HEK293T (cell line): ENCODE measurements at regions not wholly inside any gene's neighbourhood (a gene's known extent, or its start where the extent isn't known, plus 50 kb on each side); places are given as distances from the start of the nearest gene placed in this dataset.

Experiments
- CTBP1 ChIP-seq: fragments of 450-650 bp; IDR thresholded peaks from 2 replicates; pipeline ENCODE4 v1.6.1; 2016; ENCODE audit warnings: borderline replicate concordance
- FOXK2 ChIP-seq: fragments of 450-650 bp; IDR thresholded peaks from 2 replicates; pipeline ENCODE4 v1.6.1; 2016; ENCODE audit warnings: mild to moderate bottlenecking
- NFRKB ChIP-seq: fragments of 450-650 bp; IDR thresholded peaks from 2 replicates; pipeline ENCODE4 v1.6.1; 2016; ENCODE audit warnings: mild to moderate bottlenecking, moderate library complexity
- PKNOX1 ChIP-seq: fragments of 450-650 bp; IDR thresholded peaks from 2 replicates; pipeline ENCODE4 v1.6.1; 2016
- SP1 ChIP-seq: fragments of 450-650 bp; IDR thresholded peaks from 2 replicates; pipeline ENCODE4 v1.6.1; 2017
- SUZ12 ChIP-seq: fragments of 450-650 bp; IDR thresholded peaks from 2 replicates; pipeline ENCODE4 v1.6.1; 2016; ENCODE audit warnings: mild to moderate bottlenecking

GRCh38 chr3:13245615-13245978 is 172.4 kb upstream of the IQSEC1 start:
- TF ChIP-seq NFRKB = no peak
- TF ChIP-seq FOXK2 = no peak
- TF ChIP-seq CTBP1 = no peak
- TF ChIP-seq SP1 = no peak
- no peak for TF ChIP-seq PKNOX1
- no peak for TF ChIP-seq SUZ12
